ENCODE measurements at regions not wholly inside any gene's neighbourhood (a gene's known extent, or its start where the extent isn't known, plus 50 kb on each side); places are given as distances from the start of the nearest gene placed in this dataset.
"Not testable (repeated sequence)": the region's sequence is repeated elsewhere in the genome, so short reads cannot be mapped to it uniquely, and the experiment has no call there.

- not testable (repeated sequence) for DNase-seq (ENCODE audit: low spot score)
Observed at GRCh38 chr1:91207691-91208090, 185.9 kb upstream of the ZNF644 start.

GRCh38 chr1:91204150-91204549 is 182.3 kb upstream of the ZNF644 start:
- DNase-seq (ENCODE audit: low spot score): not testable (repeated sequence)

DNA sequence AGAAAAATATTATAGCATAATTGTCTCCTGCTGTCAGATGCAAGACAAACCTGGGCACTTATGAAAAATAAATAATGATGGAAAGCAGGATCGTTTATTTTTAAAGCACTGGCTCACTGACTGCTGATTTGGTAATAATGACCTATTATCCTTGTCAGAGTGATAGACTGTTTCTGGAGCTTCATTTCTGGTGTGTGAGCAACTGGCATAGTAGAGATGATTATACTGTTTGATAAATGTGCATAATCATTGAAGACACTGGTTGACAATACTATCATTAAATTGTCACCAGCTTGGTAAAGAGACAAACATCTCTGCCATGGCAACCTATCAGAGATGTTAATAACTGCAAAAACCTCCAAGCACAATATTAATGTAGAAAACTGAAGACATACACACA is 179.9 kb upstream of the ZNF644 start:
- no peak for DNase-seq (ENCODE audit: low spot score)

DNA sequence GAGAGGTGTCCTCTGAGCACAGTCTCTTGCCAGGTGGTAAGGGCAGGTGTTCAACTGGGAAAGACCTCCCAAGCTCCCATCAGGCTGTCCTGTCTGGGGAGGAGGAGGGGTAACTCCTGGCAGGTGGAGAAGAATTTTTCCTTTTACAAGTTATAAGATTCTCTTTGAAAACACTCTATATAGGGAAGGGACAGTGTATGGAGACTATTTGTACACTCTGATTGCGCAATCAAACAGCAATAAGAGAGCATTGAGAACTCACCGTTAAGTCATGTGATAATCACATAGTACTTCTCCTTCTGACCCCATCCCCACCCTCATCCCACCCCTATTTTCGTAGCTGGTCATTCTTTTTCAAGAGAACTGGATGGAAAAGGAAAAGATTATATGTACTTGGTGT is 179.3 kb upstream of the ZNF644 start:
- no peak for DNase-seq (ENCODE audit: low spot score)

GRCh38 chr1:91200675-91201074 is 178.8 kb upstream of the ZNF644 start:
- no peak for DNase-seq (ENCODE audit: low spot score)

- no peak for DNase-seq (ENCODE audit: low spot score)
Observed at GRCh38 chr1:91199988-91200387, 178.2 kb upstream of the ZNF644 start.

GRCh38 chr1:91190996-91191395 is 169.2 kb upstream of the ZNF644 start:
- no peak for DNase-seq (ENCODE audit: low spot score)

DNA sequence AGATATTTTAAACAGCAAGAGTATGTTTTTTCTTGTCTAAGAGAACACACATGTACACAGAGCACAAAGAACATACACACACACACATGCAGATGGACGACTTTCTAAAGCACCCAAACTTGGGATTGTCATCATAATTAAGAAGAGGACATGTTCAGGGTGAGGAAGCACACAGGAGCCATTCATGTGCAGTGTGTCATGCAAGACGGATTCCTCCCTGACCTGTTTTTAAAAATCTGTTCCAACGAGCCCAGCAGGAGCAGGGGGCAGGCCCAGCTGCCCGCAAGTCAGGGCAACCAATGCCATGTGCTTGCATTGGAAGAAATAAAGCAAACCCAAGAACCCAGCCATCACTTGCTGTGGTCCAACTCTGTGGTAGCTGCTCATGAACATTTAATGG is 167.3 kb upstream of the ZNF644 start:
- no peak for DNase-seq (ENCODE audit: low spot score)

- not testable (repeated sequence) for DNase-seq (ENCODE audit: low spot score)
Observed at GRCh38 chr1:91182807-91183206, 161.0 kb upstream of the ZNF644 start.

- no peak for DNase-seq (ENCODE audit: low spot score)
Observed at GRCh38 chr1:91176250-91176649, 154.4 kb upstream of the ZNF644 start.

- DNase-seq (ENCODE audit: low spot score): no peak
Observed at GRCh38 chr1:91174734-91175133, 152.9 kb upstream of the ZNF644 start.

DNA sequence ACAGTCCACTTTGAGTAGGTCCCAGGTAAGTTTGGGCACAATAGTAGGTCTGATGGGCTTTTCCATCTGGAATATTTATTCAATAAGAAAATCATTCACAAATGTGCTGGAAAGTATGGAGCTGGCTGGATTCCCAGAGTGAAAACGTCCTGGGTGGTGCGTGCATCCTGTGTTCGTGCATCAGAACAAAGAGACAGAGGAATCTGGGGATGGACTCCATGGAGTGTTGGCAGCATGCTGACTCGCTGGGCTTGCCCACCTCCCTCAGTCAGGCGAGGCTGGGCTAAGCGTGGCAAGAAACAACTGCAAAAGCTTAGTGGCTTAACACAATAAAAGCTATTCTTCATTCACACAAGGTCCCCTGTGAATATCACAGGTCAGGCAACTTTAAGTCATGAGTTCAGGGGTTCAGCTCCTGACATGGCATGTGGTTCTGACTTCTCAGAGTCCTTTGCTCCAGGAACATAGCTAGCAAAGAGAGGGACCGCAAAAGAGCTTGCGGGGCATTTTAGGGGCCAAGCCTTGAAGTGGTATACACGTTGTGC is 151.6 kb upstream of the ZNF644 start:
- DNase-seq (ENCODE audit: low spot score): no peak

DNA sequence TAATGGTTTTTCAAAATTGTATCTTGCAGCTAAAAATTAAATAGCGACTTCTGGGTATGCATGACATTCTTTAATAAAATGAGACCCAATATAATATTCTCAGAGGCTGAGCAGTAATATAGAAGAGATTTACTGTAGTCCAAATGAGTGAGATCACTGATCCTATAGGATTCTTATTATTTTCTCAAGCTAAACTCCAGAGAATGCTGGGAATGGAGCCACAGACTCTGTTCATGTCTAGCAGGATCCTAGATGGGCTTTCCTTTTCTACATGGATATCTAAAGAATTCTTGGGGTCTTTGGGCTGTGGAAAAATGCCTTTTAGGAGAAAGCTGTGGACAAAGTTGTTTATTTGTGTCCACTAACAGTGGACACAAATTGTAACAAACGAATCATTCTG is 150.7 kb upstream of the ZNF644 start:
- DNase-seq (ENCODE audit: low spot score): no peak

DNA sequence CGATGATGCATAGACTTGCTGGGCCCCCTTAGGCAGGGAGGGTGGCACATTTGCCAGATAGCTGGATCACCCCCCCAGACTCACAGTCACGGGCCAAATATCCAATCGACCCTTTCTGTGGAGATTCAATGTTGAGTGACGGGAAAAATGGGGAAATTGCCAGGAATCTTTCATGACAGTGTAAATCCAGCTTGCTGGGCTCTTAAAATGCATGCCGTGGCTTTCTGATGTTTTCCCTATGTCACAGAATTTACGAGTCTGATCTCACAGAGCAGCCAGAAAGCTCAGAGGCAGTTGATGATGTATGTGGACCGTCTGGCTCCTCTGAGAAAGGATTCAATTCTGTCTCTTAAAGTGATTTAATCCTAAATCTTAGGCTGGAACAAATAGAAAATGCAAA is 150.1 kb upstream of the ZNF644 start:
- DNase-seq (ENCODE audit: low spot score): no peak

DNA sequence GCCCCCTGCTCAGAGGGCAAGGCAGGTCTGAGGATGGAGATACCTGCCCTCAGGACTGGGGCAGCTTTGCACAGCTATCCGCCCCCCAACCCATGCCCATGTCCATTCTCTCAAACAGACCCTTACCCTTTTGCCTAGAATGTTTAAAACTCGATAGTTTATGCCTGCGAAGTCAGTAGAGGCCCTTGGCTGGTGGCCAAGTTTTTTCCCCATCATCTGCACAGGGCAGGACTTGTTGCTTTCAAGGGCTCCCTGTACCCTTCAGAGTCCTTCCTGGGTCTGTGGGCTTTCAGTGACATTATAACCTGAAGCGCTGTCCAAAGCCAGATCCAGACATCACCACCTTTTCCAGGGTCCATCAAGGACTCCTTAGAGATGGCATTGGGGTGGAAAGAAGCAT is 148.7 kb upstream of the ZNF644 start:
- DNase-seq (ENCODE audit: low spot score): no peak

DNA sequence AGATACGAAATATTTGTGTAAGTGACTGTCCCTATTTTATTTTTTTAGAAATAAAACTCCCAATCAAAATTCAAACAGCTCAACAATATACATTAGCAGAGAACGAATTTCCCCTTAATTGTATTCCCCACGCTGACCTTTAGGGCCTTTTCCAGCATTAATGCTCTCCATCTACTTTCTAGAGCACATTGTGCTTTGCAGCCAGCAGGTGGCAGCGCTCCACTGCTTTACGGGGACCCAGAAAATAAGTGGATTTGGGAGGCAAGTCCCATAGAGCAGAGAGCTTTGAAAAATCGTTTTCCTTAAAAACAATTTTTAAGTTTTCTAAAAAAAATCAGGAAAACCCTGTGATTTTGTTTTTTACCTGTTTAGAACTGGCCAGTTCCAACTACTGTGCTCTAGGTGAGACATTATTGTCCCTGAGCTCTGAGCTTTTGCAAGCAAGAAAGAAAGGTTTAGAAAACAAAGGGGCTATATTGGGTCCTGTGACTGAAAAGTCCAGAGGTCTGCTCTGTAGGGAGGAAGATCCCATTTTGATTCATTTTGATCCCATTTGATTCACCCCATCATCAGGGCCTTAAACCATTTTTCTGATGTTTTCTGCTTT is 144.4 kb upstream of the ZNF644 start:
- peak; percentile 68 for DNase-seq (ENCODE audit: low spot score)

DNA sequence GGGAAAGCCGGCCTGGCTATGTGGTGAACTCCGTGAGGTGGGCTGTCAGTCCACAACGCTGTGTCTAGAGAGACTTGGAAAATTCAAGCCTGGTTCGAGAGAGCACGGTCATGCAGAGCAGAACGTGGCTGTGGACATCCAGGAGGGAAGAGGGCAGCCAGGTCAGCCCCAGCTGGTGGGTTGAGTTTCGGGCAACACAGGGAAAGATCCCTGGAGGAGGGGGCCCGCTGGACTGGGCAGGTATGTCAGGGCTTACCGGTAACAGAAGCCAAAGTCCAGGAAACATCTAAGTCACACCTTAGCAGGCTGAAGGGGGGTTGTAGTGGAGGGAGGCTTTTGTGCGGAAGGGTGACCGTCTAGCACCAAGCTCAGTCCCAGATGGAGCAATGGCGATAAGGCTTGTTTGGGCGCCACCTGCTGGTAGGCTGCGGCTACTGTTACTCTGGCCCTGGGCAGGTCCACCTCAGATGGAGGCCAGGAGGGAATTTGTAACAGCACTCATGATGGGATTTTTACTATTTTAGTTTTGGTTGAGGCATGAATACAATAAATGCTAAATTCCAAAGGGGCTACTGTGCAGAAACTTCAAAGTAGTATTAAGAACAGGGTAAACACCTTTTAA is 143.3 kb upstream of the ZNF644 start:
- DNase-seq (ENCODE audit: low spot score): peak; percentile 73

GRCh38 chr1:91162613-91163012 is 140.8 kb upstream of the ZNF644 start:
- DNase-seq (ENCODE audit: low spot score): no peak

DNA sequence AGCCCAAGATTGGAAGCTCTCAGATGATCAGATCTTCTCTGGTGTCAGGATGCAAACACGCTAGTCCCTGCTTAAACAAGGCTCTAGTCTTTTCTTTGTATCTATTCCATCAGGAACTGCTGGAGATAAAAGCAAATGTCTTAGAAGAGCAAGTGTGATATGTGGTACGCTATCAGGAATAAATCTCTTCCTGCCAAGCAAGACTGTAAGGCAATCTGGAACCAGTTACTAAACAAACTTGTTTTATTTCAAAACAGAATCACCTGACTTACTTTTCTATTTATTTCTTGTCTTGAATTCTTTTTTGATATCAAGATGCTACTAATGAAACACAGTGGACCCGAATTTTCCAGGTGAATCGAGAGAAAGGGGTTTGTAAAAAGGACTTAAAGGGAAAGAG is 139.9 kb upstream of the ZNF644 start:
- no peak for DNase-seq (ENCODE audit: low spot score)

DNA sequence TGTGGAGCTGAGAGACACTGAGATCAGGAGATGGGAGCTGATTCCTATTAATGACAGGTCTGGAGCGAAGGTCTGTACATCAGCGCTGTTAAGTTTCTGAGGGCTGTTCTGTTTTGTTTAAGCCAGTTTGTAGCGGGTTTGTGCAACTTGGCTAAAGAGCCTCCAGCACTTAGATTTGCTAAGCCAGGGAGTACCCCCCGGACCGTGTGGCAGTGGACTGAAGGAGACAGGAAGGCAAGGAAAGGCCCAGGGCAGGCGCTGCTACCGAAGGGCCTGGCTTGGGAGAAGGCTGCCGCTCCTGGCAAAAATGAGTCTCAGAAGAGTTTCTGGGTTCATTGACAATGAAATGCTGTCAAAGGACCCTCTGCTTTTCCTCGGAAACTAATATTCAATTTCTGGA is 139.3 kb upstream of the ZNF644 start:
- no peak for DNase-seq (ENCODE audit: low spot score)

DNA sequence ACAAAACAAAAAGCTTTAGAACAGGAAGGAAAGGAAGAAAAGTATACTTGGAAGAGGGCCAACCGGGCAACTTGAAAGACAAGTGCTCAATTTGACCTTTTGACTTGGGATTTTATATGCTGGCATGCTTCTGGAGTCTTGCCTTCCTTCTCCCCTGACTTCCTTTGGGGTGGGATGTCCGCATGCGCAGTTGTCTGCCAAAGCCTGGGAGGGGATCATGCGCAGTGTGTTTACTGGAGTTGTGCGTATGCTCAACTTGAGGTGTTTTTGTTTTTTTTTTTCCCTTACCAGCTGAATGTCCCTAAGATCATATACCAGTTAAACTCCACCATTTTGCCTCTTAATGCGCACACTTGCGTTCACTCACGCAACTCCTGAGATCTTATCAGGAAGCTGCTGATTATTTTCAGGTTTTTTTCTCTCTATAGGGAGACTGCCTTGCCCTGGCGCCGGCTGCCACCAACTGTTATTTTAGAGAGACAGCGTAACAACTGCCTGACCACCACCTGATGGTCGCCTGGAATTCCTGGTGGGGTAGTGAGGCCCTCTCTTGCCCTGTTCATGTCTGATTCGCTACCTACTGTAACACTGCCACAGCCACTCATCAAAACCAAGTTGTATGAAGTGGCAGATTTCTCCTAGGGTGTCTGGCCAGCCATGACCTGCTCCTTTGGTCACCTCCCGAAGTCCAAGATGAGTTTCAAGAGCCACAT is 138.7 kb upstream of the ZNF644 start:
- no peak for DNase-seq (ENCODE audit: low spot score)

DNA sequence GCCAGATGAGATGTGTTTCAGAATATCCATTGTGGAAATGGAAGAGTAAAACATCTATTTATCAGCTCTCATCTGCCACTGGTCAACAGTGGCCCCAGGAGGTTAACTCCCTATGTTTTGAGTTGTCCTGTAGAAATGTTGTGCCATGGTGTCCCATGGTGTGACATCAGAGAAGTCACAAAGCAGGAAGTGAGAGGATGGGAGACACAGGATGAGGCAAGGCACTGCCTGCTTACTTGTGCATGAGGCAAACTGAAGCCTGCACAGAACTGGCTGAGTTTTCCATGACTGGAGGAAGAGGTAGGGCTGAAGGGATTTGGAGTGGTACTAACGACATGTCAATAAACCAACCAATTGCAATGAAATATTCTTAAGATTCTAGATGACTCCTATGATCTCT is 131.5 kb upstream of the ZNF644 start:
- no peak for DNase-seq (ENCODE audit: low spot score)

DNA sequence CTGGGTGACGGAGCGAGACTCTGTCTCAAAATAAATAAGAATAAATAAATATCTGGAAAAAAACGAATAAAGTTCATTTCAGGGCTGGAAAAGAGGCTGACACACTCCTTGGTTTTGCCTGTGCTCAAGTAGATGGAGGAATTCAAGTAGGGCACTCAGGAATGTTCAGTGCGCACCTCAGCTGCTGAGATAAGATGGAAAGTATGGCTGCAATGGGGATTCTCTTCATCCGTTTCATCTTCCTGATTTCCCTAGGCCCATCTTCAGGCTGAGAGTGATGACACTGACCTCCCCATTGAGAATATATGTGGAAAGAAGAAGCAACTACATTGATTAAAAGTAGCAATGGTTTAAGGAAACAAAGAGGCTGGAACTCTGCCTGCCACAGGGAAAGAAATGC is 130.5 kb upstream of the ZNF644 start:
- no peak for DNase-seq (ENCODE audit: low spot score)
